GM06990 (cell line): ENCODE measurements at regions not wholly inside any gene's neighbourhood (a gene's known extent, or its start where the extent isn't known, plus 50 kb on each side); places are given as distances from the start of the nearest gene placed in this dataset.
"Not testable (repeated sequence)": the region's sequence is repeated elsewhere in the genome, so short reads cannot be mapped to it uniquely, and the experiment has no call there.

Source experiments
- DNase-seq: peaks from one replicate; pipeline ENCODE4 v3.0.0-alpha.2; 2011; ENCODE audit not compliant: insufficient read length; ENCODE audit errors: extremely low read depth
- H3K27me3 ChIP-seq: replicated peaks from 2 replicates; pipeline ENCODE4 v1.6.0; 2011; ENCODE audit warnings: low read length; ENCODE audit not compliant: control insufficient read depth, insufficient read depth
- H3K36me3 ChIP-seq: 2 replicates; pipeline ENCODE4 v1.5.1; 2011; ENCODE audit warnings: low read length; ENCODE audit not compliant: control insufficient read depth, insufficient read depth
- H3K4me3 ChIP-seq: replicated peaks from 2 replicates; pipeline ENCODE4 v1.5.1; 2011; ENCODE audit warnings: low read depth, mild to moderate bottlenecking, control low read depth, low read length
- CTCF ChIP-seq: IDR thresholded peaks from 2 replicates; pipeline ENCODE4 v1.5.1; 2011; ENCODE audit warnings: low read length, control low read depth, mild to moderate bottlenecking, inconsistent platforms; ENCODE audit not compliant: insufficient read depth, poor library complexity, severe bottlenecking

DNA sequence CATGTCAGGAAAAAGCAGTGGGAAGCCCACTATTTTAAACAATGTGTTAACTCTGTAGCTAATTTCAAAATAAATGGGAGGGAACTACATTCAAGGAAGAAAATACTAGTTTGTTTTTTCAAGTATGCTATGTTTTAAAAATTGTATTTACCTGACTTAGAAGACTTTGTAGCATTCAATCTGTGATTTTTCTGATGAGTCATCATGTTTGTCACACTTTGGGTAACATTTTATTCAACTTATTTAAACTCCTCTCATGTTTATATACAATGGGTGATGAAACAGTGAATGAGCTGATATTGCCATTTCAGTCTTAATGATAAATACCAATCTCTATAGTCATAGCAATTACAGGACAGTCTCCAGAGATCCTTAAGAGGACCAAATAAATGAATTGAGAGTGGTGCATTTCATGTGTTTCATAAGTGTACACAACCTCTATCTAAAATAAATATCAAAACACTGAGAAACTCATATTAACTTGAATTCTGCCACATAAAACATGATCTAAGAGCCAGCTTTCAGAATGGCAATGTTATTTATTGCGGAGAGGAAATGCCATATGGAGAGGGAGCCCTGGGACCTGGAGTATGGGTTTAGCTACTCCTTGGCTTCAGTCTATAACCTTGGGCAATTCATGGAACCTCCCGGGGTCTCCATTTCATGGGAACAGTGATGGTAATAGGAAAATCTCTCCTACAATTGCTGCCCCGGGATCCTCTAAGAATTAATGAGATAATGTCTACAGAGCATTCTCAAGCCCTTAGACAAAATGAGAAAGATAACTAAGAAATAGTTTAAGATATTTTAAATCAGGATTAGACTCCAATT lies 913.9 kb downstream of the TLE4 start:
- Histone ChIP-seq H3K36me3 (no peaks in the 10 kb centered on the region), H3K27me3 (no peaks in the 10 kb centered on the region), H3K4me3 (no peak overlapping the region)
- TF ChIP-seq CTCF = no peak
- DNase-seq = no peak

- DNase-seq, H3K4me3 ChIP-seq, H3K36me3 ChIP-seq, H3K27me3 ChIP-seq: not testable (repeated sequence)
Observed at GRCh38 chr9:80482251-80482650, 910.5 kb downstream of the TLE4 start.

DNA sequence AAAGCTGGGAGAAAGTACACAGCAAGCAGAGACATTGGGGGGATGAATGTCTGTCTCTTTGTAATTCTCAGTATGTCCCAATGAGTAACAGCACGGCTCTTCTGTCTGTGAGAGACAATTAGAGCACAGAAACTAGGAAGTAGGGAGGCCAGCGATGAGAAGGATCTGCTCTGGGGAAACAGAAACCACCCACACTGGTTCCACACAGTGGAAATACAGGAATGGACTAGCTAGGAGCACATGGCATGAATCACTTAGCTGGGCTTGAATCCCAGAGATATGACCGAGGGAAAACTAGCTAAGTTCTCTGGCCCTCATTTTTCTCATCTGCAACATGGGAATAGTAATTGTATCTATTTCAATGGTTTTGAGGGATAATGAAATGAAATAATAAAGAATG lies 895.9 kb downstream of the TLE4 start:
- H3K4me3 ChIP-seq = no peak overlapping the region
- H3K27me3 ChIP-seq = no peaks in the 10 kb centered on the region
- H3K36me3 ChIP-seq = no peaks in the 10 kb centered on the region
- no peak for DNase-seq
- no peak for TF ChIP-seq CTCF

GRCh38 chr9:80465556-80465955 lies 893.8 kb downstream of the TLE4 start:
- no peak for TF ChIP-seq CTCF
- no peak for DNase-seq
- no peak overlapping the region for H3K4me3 ChIP-seq
- H3K36me3 ChIP-seq = no peaks in the 10 kb centered on the region
- H3K27me3 ChIP-seq = no peaks in the 10 kb centered on the region

DNA sequence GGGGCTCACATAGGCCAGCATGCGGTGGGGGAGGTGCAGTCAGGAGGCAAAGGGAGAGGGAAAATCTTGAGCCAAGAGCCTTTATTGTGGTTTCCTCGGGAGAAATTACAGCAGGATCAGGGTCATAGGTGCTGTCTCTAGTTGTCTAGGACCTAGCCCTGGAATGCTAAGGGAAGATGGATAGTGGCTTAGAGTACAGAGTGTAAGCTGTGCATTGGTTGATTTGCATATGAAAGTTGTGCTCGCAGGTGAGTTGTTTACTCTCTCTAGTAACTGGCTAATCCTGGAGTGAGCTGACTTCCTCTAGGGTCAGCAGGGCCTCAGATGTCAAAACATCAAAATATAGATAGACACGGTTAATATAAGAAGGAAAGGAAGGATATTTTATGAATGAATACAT lies 877.7 kb downstream of the TLE4 start:
- H3K27me3 ChIP-seq = no peaks in the 10 kb centered on the region
- no peak for DNase-seq
- H3K4me3 ChIP-seq = no peak overlapping the region
- no peaks in the 10 kb centered on the region for H3K36me3 ChIP-seq
- TF ChIP-seq CTCF = no peak

- no peaks in the 10 kb centered on the region for H3K27me3 ChIP-seq
- no peak for DNase-seq
- TF ChIP-seq CTCF = no peak
- no peaks in the 10 kb centered on the region for H3K36me3 ChIP-seq
- no peak overlapping the region for H3K4me3 ChIP-seq
Observed at GRCh38 chr9:80448996-80449395, 877.2 kb downstream of the TLE4 start.
